CD14-positive monocyte (primary cell): ENCODE measurements at regions not wholly inside any gene's neighbourhood (a gene's known extent, or its start where the extent isn't known, plus 50 kb on each side); places are given as distances from the start of the nearest gene placed in this dataset.
A peak's percentile ranks its signal among the peaks of the same experiment; 100 is the strongest.

Experiments used
- DNase-seq, 3 donors: peaks; one replicate each; pipeline ENCODE4 v3.0.0-alpha.2; 2011 to 2022
- H2AFZ ChIP-seq: 2 replicates; pipeline ENCODE4 v1.6.0; 2012; ENCODE audit warnings: mild to moderate bottlenecking, low read depth, low read length, inconsistent platforms; ENCODE audit not compliant: insufficient read depth, poor library complexity, severe bottlenecking
- H3K27ac ChIP-seq, 2 donors: 1 replicate in 1 of 2; 2 replicates in 1 of 2; pipeline ENCODE4 v1.5.1; 2012 to 2013; ENCODE audit warnings: low read length in 2 of 2, control low read depth in 1 of 2, inconsistent platforms in 1 of 2, low read depth in 1 of 2, mild to moderate bottlenecking in 1 of 2
- H3K27me3 ChIP-seq, 2 donors: one replicate each; pipeline versions ENCODE4 v1.6.0 to v1.6.1; 2011 to 2013; ENCODE audit warnings: low read length in 2 of 2; ENCODE audit not compliant: control insufficient read depth in 2 of 2, insufficient read depth in 2 of 2
- H3K36me3 ChIP-seq, 2 donors: replicated peaks in 1 of 2; 1 replicate in 1 of 2; 2 replicates in 1 of 2; pipeline versions ENCODE4 v1.5.1 to v1.6.1; 2012 to 2013; ENCODE audit warnings: low read length in 2 of 2, control low read depth in 1 of 2, inconsistent platforms in 1 of 2, mild to moderate bottlenecking in 1 of 2; ENCODE audit not compliant: insufficient read depth in 2 of 2, control insufficient read depth in 1 of 2
- H3K4me1 ChIP-seq, 2 donors: 1 replicate in 1 of 2; 2 replicates in 1 of 2; pipeline versions ENCODE4 v1.5.1 to v1.6.1; 2012 to 2013; ENCODE audit warnings: low read length in 2 of 2, control low read depth in 1 of 2, inconsistent platforms in 1 of 2, mild to moderate bottlenecking in 1 of 2, moderate library complexity in 1 of 2; ENCODE audit not compliant: insufficient read depth in 2 of 2, control insufficient read depth in 1 of 2
- H3K4me2 ChIP-seq: replicated peaks from 2 replicates; pipeline ENCODE3; 2012; ENCODE audit warnings: low read length, moderate library complexity, mild to moderate bottlenecking; ENCODE audit not compliant: poor library complexity, severe bottlenecking; ENCODE audit errors: extremely low read depth
- H3K4me3 ChIP-seq, 3 experiments: fragments of 200-600 bp in 1 of 3; sonication (generic) in 1 of 3; replicated peaks in 1 of 3; 1 replicate in 2 of 3; 2 replicates in 1 of 3; pipeline ENCODE4 v1.5.1; 2011 to 2013; ENCODE audit warnings: low read length in 3 of 3, mild to moderate bottlenecking in 3 of 3, control low read depth in 2 of 3, low read depth in 2 of 3, inconsistent platforms in 1 of 3, moderate library complexity in 1 of 3
- H3K79me2 ChIP-seq: 2 replicates; pipeline ENCODE4 v1.6.0; 2012; ENCODE audit warnings: mild to moderate bottlenecking, control low read depth, inconsistent platforms, low read length, moderate library complexity; ENCODE audit not compliant: insufficient read depth
- H3K9ac ChIP-seq: 2 replicates; pipeline ENCODE4 v1.6.0; 2017; ENCODE audit warnings: low read length, mild to moderate bottlenecking; ENCODE audit not compliant: insufficient read depth, poor library complexity, severe bottlenecking
- H3K9me3 ChIP-seq, 2 donors: replicated peaks in 1 of 2; 1 replicate in 1 of 2; 2 replicates in 1 of 2; pipeline versions ENCODE4 v1.5.1 to v1.6.1; 2012 to 2013; ENCODE audit warnings: low read length in 2 of 2, control low read depth in 1 of 2; ENCODE audit not compliant: control insufficient read depth in 1 of 2, insufficient read depth in 1 of 2
- H4K20me1 ChIP-seq: 2 replicates; pipeline ENCODE4 v1.6.0; 2012; ENCODE audit warnings: mild to moderate bottlenecking, low read length, control low read depth, moderate library complexity; ENCODE audit not compliant: insufficient read depth
- H3K27ac Mint-ChIP-seq, 7 donors: one replicate each; pipeline ENCODE4 v1.8.0; 2020; ENCODE audit warnings: mild to moderate bottlenecking in 7 of 7, mixed read lengths in 7 of 7, moderate library complexity in 6 of 7, inconsistent platforms in 2 of 7
- H3K27me3 Mint-ChIP-seq, 3 donors: one replicate each; pipeline ENCODE4 v1.8.0; 2021 to 2022; ENCODE audit warnings: low read depth in 3 of 3, mild to moderate bottlenecking in 3 of 3, mixed read lengths in 3 of 3, moderate library complexity in 3 of 3, inconsistent platforms in 1 of 3
- H3K36me3 Mint-ChIP-seq, 2 donors: one replicate each; pipeline ENCODE4 v1.8.0; 2020; ENCODE audit warnings: mixed read lengths in 2 of 2, inconsistent platforms in 1 of 2, mild to moderate bottlenecking in 1 of 2
- H3K4me1 Mint-ChIP-seq: one replicate; pipeline ENCODE4 v1.8.0; 2020; ENCODE audit warnings: mild to moderate bottlenecking, mixed read lengths
- H3K4me3 Mint-ChIP-seq, 2 donors: one replicate each; pipeline ENCODE4 v1.8.0; 2020; ENCODE audit warnings: mild to moderate bottlenecking in 2 of 2, mixed read lengths in 2 of 2, moderate library complexity in 1 of 2
- H3K9me3 Mint-ChIP-seq, 7 donors: one replicate each; pipeline ENCODE4 v1.8.0; 2020 to 2022; ENCODE audit warnings: mixed read lengths in 7 of 7, mild to moderate bottlenecking in 6 of 7, moderate library complexity in 6 of 7, inconsistent platforms in 2 of 7
- WGBS: methylation state at CpG from one replicate; pipeline ENCODE4 v1.1.5; 2013; ENCODE audit warnings: missing lambda C conversion rate; ENCODE audit not compliant: insufficient coverage; 5-methylcytosine and 5-hydroxymethylcytosine counted together
- intact Hi-C, 2 donors: fragments of 100-400 bp; cut with micrococcal nuclease; formaldehyde crosslinking; loops; one replicate each; pipeline versions ENCODE4 v1.15.0 to v1.15.1; 2023
- TF ChIP-seq, protein P1 (sequence below): fragments of 200-600 bp; IDR thresholded peaks from one replicate; pipeline ENCODE4 v1.8.0; 2022; ENCODE audit warnings: antibody characterized with exemption, mild to moderate bottlenecking

DNA sequence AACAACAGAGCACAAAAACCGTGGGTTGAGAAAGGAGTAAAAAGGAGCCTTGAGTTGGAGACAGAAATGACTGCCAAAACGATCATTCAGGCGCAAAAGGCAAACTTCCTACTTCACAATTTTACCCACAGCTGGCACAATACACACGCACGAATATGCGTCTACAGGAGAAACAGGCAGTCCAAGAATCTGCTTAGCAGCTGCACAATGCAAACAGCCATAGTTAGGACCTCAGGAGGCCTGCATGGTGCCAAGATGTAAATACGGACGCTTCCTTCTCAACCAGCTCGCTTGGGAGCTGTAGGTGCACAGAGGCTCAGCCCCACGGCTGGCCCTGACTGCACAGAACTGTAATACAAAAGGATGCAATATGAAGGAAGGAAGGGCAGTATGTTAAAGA, 250.1 kb upstream of the CAND1 start:
- Mint-ChIP-seq H3K4me1 (no peaks in the 10 kb centered on the region), H3K9me3 (peaks cover 0 to 2% (median 0%) of the 10 kb centered on the region in 7 donors), H3K27me3 (peaks cover 0 to 6% (median under 1%) of the 10 kb centered on the region in 3 donors), H3K36me3 (no peaks in the 10 kb centered on the region), H3K4me3 (no peak overlapping the region), H3K27ac (no peak overlapping the region)
- peaks cover 0 to 2% of the 10 kb centered on the region in 2 donors for H3K27me3 ChIP-seq
- intact Hi-C loops = no loop called here
- no peaks in the 10 kb centered on the region for H3K79me2 ChIP-seq
- no peak overlapping the region for H3K4me2 ChIP-seq
- no peaks in the 10 kb centered on the region for H3K4me1 ChIP-seq
- no peaks in the 10 kb centered on the region for H3K36me3 ChIP-seq
- no peak overlapping the region for H3K27ac ChIP-seq
- no peak overlapping the region for H2AFZ ChIP-seq
- no peak overlapping the region for H3K9ac ChIP-seq
- no peaks in the 10 kb centered on the region for H3K9me3 ChIP-seq
- 92% methylated on average over 8 of the region's 10 CpGs for WGBS
- no peak overlapping the region for H3K4me3 ChIP-seq
- no peak for DNase-seq
- TF ChIP-seq, protein P1, sequence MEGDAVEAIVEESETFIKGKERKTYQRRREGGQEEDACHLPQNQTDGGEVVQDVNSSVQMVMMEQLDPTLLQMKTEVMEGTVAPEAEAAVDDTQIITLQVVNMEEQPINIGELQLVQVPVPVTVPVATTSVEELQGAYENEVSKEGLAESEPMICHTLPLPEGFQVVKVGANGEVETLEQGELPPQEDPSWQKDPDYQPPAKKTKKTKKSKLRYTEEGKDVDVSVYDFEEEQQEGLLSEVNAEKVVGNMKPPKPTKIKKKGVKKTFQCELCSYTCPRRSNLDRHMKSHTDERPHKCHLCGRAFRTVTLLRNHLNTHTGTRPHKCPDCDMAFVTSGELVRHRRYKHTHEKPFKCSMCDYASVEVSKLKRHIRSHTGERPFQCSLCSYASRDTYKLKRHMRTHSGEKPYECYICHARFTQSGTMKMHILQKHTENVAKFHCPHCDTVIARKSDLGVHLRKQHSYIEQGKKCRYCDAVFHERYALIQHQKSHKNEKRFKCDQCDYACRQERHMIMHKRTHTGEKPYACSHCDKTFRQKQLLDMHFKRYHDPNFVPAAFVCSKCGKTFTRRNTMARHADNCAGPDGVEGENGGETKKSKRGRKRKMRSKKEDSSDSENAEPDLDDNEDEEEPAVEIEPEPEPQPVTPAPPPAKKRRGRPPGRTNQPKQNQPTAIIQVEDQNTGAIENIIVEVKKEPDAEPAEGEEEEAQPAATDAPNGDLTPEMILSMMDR = no peak
- no peaks in the 10 kb centered on the region for H4K20me1 ChIP-seq

DNA sequence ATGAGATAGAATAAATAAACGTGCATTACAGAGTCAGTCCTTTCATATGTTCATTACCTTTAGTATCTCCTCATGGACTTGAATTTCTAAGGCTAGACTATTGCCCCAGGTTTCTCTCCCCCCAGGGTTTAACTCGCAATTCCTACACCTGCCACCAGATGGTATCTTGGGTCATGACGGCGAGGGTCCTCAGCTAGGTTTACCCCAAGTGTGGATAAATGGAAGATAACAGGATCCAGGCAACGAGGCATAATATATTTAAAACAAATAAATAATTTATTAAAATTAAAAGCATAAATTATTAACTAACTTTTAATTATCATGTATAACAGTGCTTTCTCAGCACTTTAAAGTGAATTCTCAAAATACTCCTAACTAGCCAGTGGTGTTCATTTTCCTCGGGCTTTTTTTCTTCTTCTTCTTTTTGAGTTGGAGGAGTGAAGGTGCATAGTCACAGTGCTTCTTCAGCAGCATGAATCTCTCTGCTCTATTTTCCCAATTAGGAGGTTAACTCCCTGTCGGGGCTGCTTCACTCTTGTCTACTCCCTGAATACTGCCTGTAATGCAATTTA, 243.5 kb upstream of the CAND1 start:
- Histone ChIP-seq H3K9me3 (no peaks in the 10 kb centered on the region), H3K4me1 (no peaks in the 10 kb centered on the region), H3K9ac (no peak overlapping the region), H3K79me2 (no peaks in the 10 kb centered on the region), H3K4me3 (no peak overlapping the region), H3K4me2 (no peak overlapping the region), H2AFZ (no peak overlapping the region), H3K27me3 (no peaks in the 10 kb centered on the region), H3K27ac (no peak overlapping the region), H3K36me3 (no peaks in the 10 kb centered on the region), H4K20me1 (no peaks in the 10 kb centered on the region)
- peak in 2 of 3 donors; percentile 2 to 4 for DNase-seq
- no peaks in the 10 kb centered on the region for H3K4me1 Mint-ChIP-seq
- peaks cover 0 to 2% (median 0%) of the 10 kb centered on the region in 7 donors for H3K9me3 Mint-ChIP-seq
- no peak overlapping the region for H3K27ac Mint-ChIP-seq
- no peak overlapping the region for H3K4me3 Mint-ChIP-seq
- peaks cover 0 to 5% (median 2%) of the 10 kb centered on the region in 3 donors for H3K27me3 Mint-ChIP-seq
- intact Hi-C loops = no loop called here
- TF ChIP-seq, protein P1 = peak; percentile 76
- no CpG with 5 or more reads among the region's 7 CpGs for WGBS
- H3K36me3 Mint-ChIP-seq = no peaks in the 10 kb centered on the region
